Activated T-helper 17 cell treated with anti-CD3 and anti-CD28 coated beads, Interleukin-2, amount 50 U/mL, for 72 hours (primary cell): ENCODE measurements at regions not wholly inside any gene's neighbourhood (a gene's known extent, or its start where the extent isn't known, plus 50 kb on each side); places are given as distances from the start of the nearest gene placed in this dataset.

Experiments used
- ATAC-seq: fragments of 150-1000 bp; cut with Tn5 transposase; replicated peaks from 2 replicates; pipeline ENCODE4 v1.10.0; 2021; ENCODE audit warnings: mild to moderate bottlenecking, moderate library complexity
- H3K27ac Mint-ChIP-seq: one replicate; pipeline ENCODE4 v1.8.0; 2022; ENCODE audit warnings: mixed read lengths
- H3K27me3 Mint-ChIP-seq: one replicate; pipeline ENCODE4 v1.8.0; 2022; ENCODE audit warnings: mixed read lengths
- H3K36me3 Mint-ChIP-seq: one replicate; pipeline ENCODE4 v1.8.0; 2022; ENCODE audit warnings: low read depth, mild to moderate bottlenecking, mixed read lengths
- H3K4me1 Mint-ChIP-seq: one replicate; pipeline ENCODE4 v1.8.0; 2022; ENCODE audit warnings: mixed read lengths
- H3K4me3 Mint-ChIP-seq: one replicate; pipeline ENCODE4 v1.8.0; 2022; ENCODE audit warnings: mild to moderate bottlenecking, mixed read lengths
- H3K9me3 Mint-ChIP-seq: one replicate; pipeline ENCODE4 v1.8.0; 2022; ENCODE audit warnings: mixed read lengths

GRCh38 chr1:30378003-30378596 is 345.3 kb downstream of the MATN1 start:
- Mint-ChIP-seq H3K4me1 (no peaks in the 10 kb centered on the region), H3K27me3 (peaks cover 28% of the 10 kb centered on the region), H3K4me3 (no peak overlapping the region), H3K9me3 (no peaks in the 10 kb centered on the region), H3K27ac (no peak overlapping the region), H3K36me3 (no peaks in the 10 kb centered on the region)
- ATAC-seq = no peak

- no peak for ATAC-seq
- H3K27me3 Mint-ChIP-seq = peaks cover 24% of the 10 kb centered on the region
- no peaks in the 10 kb centered on the region for H3K4me1 Mint-ChIP-seq
- no peak overlapping the region for H3K27ac Mint-ChIP-seq
- no peaks in the 10 kb centered on the region for H3K9me3 Mint-ChIP-seq
- H3K4me3 Mint-ChIP-seq = no peak overlapping the region
- no peaks in the 10 kb centered on the region for H3K36me3 Mint-ChIP-seq
Observed at GRCh38 chr1:30377230-30378002, 346.0 kb downstream of the MATN1 start.

- Mint-ChIP-seq H3K27ac (no peak overlapping the region), H3K36me3 (no peaks in the 10 kb centered on the region), H3K9me3 (no peaks in the 10 kb centered on the region), H3K27me3 (peaks cover 18% of the 10 kb centered on the region), H3K4me1 (no peaks in the 10 kb centered on the region), H3K4me3 (no peak overlapping the region)
- ATAC-seq = no peak
Observed at GRCh38 chr1:30376054-30376697, 347.2 kb downstream of the MATN1 start.

DNA sequence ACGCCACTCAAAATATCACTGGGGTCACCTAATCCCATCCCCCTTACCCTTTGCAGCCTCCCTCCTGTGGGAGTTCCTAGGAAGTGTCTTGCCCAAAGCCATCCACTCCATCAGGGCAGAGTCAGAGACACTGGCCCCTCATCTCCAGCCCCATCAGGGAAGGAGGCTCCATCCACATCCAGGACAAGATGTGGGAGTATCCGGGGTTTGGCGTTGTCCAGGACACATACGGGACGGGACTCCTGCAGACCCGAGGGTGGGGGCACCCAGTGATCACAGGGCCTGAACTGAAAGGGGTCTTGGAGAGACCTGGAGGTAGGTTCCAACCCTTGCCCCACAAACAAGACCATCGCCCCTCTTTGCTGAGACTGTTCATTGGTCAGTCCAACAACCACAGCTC is 348.2 kb downstream of the MATN1 start:
- Mint-ChIP-seq H3K27me3 (peaks cover 18% of the 10 kb centered on the region), H3K4me1 (no peaks in the 10 kb centered on the region), H3K27ac (no peak overlapping the region), H3K4me3 (no peak overlapping the region), H3K36me3 (no peaks in the 10 kb centered on the region), H3K9me3 (no peaks in the 10 kb centered on the region)
- ATAC-seq = no peak

GRCh38 chr1:30374400-30375070 is 348.9 kb downstream of the MATN1 start:
- no peaks in the 10 kb centered on the region for H3K4me1 Mint-ChIP-seq
- H3K27ac Mint-ChIP-seq = no peak overlapping the region
- no peak for ATAC-seq
- H3K27me3 Mint-ChIP-seq = peaks cover 15% of the 10 kb centered on the region
- no peak overlapping the region for H3K4me3 Mint-ChIP-seq
- no peaks in the 10 kb centered on the region for H3K9me3 Mint-ChIP-seq
- H3K36me3 Mint-ChIP-seq = no peaks in the 10 kb centered on the region

DNA sequence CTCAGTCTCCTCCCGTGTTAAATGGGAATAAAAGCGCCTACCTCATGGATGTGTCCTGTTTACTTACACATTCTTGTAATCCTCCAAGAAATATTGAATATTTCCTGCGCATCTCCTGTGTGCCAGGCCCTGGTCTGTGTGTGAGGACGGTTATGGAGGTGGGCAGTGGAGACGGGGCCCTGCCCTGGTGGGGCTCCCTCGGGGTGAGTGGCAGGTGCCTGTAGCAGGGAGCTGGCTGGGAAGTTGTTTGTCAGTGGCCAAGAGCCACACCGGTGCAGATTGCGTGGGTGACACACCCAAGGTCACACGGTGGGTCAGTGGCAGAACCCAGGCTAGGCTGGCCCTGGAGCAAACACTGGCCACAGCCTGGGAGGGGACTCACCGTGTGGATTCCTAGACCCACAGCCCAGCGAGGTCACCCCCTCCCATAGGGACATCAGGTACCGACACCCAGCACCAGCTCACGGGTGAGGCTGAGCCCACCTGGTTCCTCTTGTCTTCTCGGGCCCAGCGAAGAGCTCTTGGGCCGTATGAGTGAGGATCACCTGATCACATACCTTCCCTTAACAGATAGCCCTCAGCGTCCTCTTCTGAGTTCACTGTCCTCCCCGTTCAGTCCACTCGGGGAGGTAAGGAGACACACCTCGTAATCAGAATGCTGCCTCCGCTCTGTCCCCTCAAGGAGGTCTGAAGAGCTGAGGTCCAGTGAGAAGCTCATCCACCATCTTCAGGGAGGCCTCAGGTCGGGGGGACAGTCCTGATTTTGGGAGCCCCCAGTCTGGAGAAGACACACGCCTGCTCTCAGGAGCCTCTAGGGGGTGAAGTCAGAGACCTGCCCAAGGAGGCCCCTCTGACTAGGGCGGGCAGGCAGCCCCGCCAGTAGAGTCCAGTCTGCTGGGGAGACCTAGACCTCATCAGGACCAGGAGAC is 349.6 kb downstream of the MATN1 start:
- Mint-ChIP-seq H3K4me1 (no peaks in the 10 kb centered on the region), H3K4me3 (no peak overlapping the region)
- no peak for ATAC-seq

GRCh38 chr1:30372792-30373433 is 350.5 kb downstream of the MATN1 start:
- Mint-ChIP-seq H3K4me3 (no peak overlapping the region), H3K27ac (no peak overlapping the region), H3K9me3 (no peaks in the 10 kb centered on the region), H3K27me3 (peaks cover 13% of the 10 kb centered on the region), H3K36me3 (no peaks in the 10 kb centered on the region), H3K4me1 (no peaks in the 10 kb centered on the region)
- no peak for ATAC-seq

More for the DNA sequence above, 349.6 kb downstream of the MATN1 start:
- Mint-ChIP-seq H3K9me3 (no peaks in the 10 kb centered on the region), H3K27ac (no peak overlapping the region), H3K27me3 (peaks cover 12% of the 10 kb centered on the region), H3K36me3 (no peaks in the 10 kb centered on the region)

DNA sequence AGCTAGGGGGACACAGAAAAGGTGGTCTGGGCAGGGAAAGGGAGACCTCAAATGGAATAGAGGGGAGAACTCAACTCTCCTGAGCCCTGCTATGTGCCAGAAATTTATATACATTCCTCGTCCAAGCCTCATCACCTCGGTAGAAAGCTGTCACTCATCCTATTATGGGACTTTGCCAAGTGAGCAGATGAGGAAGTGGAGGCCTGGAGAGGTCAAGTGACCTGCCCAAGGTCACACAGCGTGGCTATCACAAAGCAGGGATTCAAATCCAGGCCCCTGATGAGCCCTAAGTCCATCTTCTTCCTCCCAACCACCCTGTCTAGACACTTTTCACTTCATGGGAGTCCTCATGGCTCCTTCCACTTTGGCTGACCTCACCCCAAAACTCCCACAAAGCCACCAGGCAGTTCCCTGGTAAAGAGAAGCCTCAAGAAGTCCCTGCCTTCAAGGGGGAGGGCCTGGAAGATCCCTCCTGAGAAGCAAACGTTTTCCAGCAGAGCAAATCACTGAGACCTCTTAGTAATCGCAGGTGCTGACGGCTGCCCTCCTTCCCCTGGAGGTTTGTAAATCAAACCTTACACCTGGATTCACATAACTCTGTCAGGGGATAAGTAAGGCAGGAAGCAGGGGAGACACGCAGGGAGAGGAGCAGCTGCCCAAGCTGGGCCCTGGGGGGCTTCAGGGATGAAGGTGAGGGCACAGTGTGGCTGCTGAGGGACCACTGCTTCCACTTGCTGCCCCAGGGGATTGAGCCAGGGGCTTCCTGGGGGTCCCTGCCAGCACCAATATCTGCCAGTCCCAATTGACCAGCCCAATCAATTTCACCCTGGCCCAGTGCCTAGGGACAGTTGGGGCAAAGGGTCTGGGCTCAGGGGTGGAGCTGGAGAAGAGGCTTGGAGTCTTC is 351.2 kb downstream of the MATN1 start:
- H3K4me1 Mint-ChIP-seq = no peaks in the 10 kb centered on the region
- peaks cover 17% of the 10 kb centered on the region for H3K27me3 Mint-ChIP-seq
- H3K36me3 Mint-ChIP-seq = no peaks in the 10 kb centered on the region
- no peaks in the 10 kb centered on the region for H3K9me3 Mint-ChIP-seq
- H3K4me3 Mint-ChIP-seq = no peak overlapping the region
- no peak overlapping the region for H3K27ac Mint-ChIP-seq
- no peak for ATAC-seq

GRCh38 chr1:30371179-30371788 is 352.1 kb downstream of the MATN1 start:
- Mint-ChIP-seq H3K36me3 (no peaks in the 10 kb centered on the region), H3K27ac (no peak overlapping the region), H3K9me3 (no peaks in the 10 kb centered on the region), H3K4me3 (no peak overlapping the region), H3K27me3 (peaks cover 20% of the 10 kb centered on the region), H3K4me1 (no peaks in the 10 kb centered on the region)
- ATAC-seq = no peak

GRCh38 chr1:30368651-30369240 is 354.6 kb downstream of the MATN1 start:
- ATAC-seq = no peak
- no peaks in the 10 kb centered on the region for H3K9me3 Mint-ChIP-seq
- no peak overlapping the region for H3K4me3 Mint-ChIP-seq
- no peak overlapping the region for H3K27ac Mint-ChIP-seq
- H3K4me1 Mint-ChIP-seq = no peaks in the 10 kb centered on the region
- H3K27me3 Mint-ChIP-seq = peaks cover 19% of the 10 kb centered on the region
- no peaks in the 10 kb centered on the region for H3K36me3 Mint-ChIP-seq

- no peaks in the 10 kb centered on the region for H3K36me3 Mint-ChIP-seq
- no peak overlapping the region for H3K4me3 Mint-ChIP-seq
- H3K9me3 Mint-ChIP-seq = no peaks in the 10 kb centered on the region
- H3K27me3 Mint-ChIP-seq = peaks cover 24% of the 10 kb centered on the region
- ATAC-seq = no peak
- no peak overlapping the region for H3K27ac Mint-ChIP-seq
- no peaks in the 10 kb centered on the region for H3K4me1 Mint-ChIP-seq
Observed at GRCh38 chr1:30366911-30367310, 356.5 kb downstream of the MATN1 start.

- H3K27me3 Mint-ChIP-seq = peaks cover 24% of the 10 kb centered on the region
- no peak overlapping the region for H3K27ac Mint-ChIP-seq
- ATAC-seq = no peak
- no peaks in the 10 kb centered on the region for H3K36me3 Mint-ChIP-seq
- no peaks in the 10 kb centered on the region for H3K4me1 Mint-ChIP-seq
- H3K4me3 Mint-ChIP-seq = no peak overlapping the region
- H3K9me3 Mint-ChIP-seq = no peaks in the 10 kb centered on the region
Observed at GRCh38 chr1:30366199-30366598, 357.2 kb downstream of the MATN1 start.
